ENCODE measurements at regions not wholly inside any gene's neighbourhood (a gene's known extent, or its start where the extent isn't known, plus 50 kb on each side); places are given as distances from the start of the nearest gene placed in this dataset.

GRCh38 chr12:30041096-30041495 is 257.4 kb upstream of the TMTC1 start (continued):
- no peak for TF ChIP-seq CEBPB (IDR thresholded peaks at IDR 0.05)

DNA sequence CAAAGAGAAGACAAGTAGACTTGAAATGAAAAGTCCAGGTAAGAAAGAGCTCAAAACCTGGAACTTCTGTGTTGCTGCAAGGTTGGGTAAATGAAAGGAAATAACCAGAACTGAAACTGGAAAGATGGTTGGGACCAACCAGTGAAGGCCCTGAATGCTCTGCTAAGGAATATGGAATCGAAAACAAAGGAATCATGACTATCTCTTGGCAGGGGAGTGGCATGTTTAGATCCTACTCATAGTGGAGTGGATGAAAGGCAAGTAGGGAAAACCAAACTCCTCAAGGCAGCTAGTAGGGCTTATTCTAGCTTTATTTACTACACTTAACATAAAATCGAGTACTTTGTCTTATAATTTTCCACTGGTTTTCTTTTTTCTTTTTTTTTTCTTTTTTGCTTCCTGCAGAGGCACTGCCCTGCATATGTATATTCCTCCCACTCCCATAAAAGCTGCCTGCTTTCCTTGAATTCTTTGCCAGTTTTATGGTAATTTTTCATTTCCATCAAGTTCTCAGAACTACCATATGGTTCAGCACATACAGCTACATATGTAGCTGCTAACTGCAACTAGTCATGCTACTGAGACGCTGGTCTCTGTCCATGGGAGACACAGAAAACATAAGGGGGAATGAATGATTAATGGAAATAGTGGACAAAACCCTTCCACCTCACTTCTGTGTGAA is 247.1 kb upstream of the TMTC1 start:
- no peak for DNase-seq (ENCODE audit: low read depth in 1 of 2, low spot score in 1 of 2)
- no peak for FAIRE-seq
- Histone ChIP-seq H3K9me3 (no peaks in the 10 kb centered on the region), H3K4me3 (no peak overlapping the region), H3K27ac (no peak overlapping the region), H3K4me2 (no peak overlapping the region), H3K4me1 (no peaks in the 10 kb centered on the region)
- 0% methylated on average over 3 of the region's 3 CpGs for WGBS (ENCODE audit: missing lambda C conversion rate)
- POLR2A ChIA-PET, result no interaction called here
- no peak for ATAC-seq
- TF ChIP-seq, protein P1, sequence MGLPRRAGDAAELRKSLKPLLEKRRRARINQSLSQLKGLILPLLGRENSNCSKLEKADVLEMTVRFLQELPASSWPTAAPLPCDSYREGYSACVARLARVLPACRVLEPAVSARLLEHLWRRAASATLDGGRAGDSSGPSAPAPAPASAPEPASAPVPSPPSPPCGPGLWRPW (IDR thresholded peaks at IDR 0.05), result no peak
- TF ChIP-seq ZC3H11A (IDR thresholded peaks at IDR 0.05) (no peak), MAFK (IDR thresholded peaks at IDR 0.05; ENCODE audit: partially characterized antibody) (no peak), EP300 (IDR thresholded peaks at IDR 0.05) (no peak), NPAS2 (CRISPR knock-in tag; IDR thresholded peaks at IDR 0.05; ENCODE audit: borderline replicate concordance) (no peak), TP53 (CRISPR knock-in tag; IDR thresholded peaks at IDR 0.05) (no peak), HOXB13 (CRISPR knock-in tag; IDR thresholded peaks at IDR 0.05; ENCODE audit: low read depth) (no peak), KDM5A (IDR thresholded peaks at IDR 0.05) (no peak), HDAC2 (IDR thresholded peaks at IDR 0.05) (no peak), BHLHE40 (IDR thresholded peaks at IDR 0.05; ENCODE audit: low read depth, low read length) (no peak), ZSCAN20 (CRISPR knock-in tag; IDR thresholded peaks at IDR 0.05) (no peak), ZFP36 (IDR thresholded peaks at IDR 0.05; ENCODE audit: borderline replicate concordance, partially characterized antibody) (no peak), EHF (CRISPR knock-in tag; IDR thresholded peaks at IDR 0.05) (no peak), NFE2L2 (conservative IDR thresholded peaks at IDR 0.05; ENCODE audit: low read length) (no peak), PHF8 (IDR thresholded peaks at IDR 0.05; ENCODE audit: borderline replicate concordance, low read depth) (no peak), MYC (IDR thresholded peaks at IDR 0.05; ENCODE audit: borderline replicate concordance, low read length) (no peak), POLR2AphosphoS2 (conservative IDR thresholded peaks at IDR 0.05; ENCODE audit: low read length) (no peak), HOXB5 (CRISPR knock-in tag; IDR thresholded peaks at IDR 0.05) (no peak)
- TF ChIP-seq, protein P2, sequence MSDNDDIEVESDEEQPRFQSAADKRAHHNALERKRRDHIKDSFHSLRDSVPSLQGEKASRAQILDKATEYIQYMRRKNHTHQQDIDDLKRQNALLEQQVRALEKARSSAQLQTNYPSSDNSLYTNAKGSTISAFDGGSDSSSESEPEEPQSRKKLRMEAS (IDR thresholded peaks at IDR 0.05), result no peak
- TF ChIP-seq, protein P3, sequence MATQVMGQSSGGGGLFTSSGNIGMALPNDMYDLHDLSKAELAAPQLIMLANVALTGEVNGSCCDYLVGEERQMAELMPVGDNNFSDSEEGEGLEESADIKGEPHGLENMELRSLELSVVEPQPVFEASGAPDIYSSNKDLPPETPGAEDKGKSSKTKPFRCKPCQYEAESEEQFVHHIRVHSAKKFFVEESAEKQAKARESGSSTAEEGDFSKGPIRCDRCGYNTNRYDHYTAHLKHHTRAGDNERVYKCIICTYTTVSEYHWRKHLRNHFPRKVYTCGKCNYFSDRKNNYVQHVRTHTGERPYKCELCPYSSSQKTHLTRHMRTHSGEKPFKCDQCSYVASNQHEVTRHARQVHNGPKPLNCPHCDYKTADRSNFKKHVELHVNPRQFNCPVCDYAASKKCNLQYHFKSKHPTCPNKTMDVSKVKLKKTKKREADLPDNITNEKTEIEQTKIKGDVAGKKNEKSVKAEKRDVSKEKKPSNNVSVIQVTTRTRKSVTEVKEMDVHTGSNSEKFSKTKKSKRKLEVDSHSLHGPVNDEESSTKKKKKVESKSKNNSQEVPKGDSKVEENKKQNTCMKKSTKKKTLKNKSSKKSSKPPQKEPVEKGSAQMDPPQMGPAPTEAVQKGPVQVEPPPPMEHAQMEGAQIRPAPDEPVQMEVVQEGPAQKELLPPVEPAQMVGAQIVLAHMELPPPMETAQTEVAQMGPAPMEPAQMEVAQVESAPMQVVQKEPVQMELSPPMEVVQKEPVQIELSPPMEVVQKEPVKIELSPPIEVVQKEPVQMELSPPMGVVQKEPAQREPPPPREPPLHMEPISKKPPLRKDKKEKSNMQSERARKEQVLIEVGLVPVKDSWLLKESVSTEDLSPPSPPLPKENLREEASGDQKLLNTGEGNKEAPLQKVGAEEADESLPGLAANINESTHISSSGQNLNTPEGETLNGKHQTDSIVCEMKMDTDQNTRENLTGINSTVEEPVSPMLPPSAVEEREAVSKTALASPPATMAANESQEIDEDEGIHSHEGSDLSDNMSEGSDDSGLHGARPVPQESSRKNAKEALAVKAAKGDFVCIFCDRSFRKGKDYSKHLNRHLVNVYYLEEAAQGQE (IDR thresholded peaks at IDR 0.05), result no peak
- CTCF ChIA-PET, result no interaction called here

DNA sequence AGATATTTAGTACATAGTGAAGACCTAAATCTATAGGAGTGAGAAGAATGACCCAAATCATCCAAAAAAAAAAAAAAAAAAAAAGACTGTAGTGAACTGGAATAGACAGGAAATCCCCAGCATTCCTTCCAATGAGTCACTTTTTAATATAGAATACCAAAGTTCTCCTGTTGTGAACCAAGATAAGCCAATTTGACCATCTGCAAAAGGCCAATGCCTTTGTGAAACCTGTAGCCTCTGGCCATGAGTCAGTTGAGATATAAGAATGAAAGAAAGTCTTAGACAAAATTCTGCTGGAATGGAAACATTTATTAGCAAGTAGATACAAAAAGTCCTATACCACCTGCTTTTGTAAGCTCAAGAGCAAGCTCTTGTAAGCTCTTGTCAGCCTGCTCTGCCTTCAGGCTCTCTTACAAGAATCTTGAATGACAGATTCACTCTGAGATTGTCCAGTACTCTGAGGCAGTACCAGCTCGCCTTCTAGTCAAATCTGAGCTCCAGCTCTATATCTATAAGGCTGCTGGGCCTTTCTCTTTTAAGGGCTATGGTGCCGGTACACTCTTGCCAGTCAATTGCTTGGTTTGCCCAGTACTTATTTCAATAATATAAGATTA is 243.0 kb upstream of the TMTC1 start:
- WGBS (ENCODE audit: missing lambda C conversion rate), result 10% methylated on average over 2 of the region's 2 CpGs
- H3K4me2 ChIP-seq, result no peak overlapping the region
- no peaks in the 10 kb centered on the region for H3K4me1 ChIP-seq
- no peak for ATAC-seq
- no peak overlapping the region for H3K27ac ChIP-seq
- no peak for FAIRE-seq
- CTCF ChIA-PET, result no interaction called here
- no peak overlapping the region for H3K4me3 ChIP-seq
- POLR2A ChIA-PET, result no interaction called here
- DNase-seq (ENCODE audit: low read depth in 1 of 2, low spot score in 1 of 2), result no peak
- H3K9me3 ChIP-seq, result no peaks in the 10 kb centered on the region
- TF ChIP-seq CHD4 (IDR thresholded peaks at IDR 0.05; ENCODE audit: borderline replicate concordance), result no peak
- TF ChIP-seq CHD2 (IDR thresholded peaks at IDR 0.05; ENCODE audit: low read length, partially characterized antibody), result no peak
- no peak for TF ChIP-seq RAD21 (conservative IDR thresholded peaks at IDR 0.05 in 1 of 2, IDR thresholded peaks at IDR 0.05 in 1 of 2)
- TF ChIP-seq HDAC2 (IDR thresholded peaks at IDR 0.05), result no peak
- TF ChIP-seq, protein P4, sequence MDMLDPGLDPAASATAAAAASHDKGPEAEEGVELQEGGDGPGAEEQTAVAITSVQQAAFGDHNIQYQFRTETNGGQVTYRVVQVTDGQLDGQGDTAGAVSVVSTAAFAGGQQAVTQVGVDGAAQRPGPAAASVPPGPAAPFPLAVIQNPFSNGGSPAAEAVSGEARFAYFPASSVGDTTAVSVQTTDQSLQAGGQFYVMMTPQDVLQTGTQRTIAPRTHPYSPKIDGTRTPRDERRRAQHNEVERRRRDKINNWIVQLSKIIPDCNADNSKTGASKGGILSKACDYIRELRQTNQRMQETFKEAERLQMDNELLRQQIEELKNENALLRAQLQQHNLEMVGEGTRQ (IDR thresholded peaks at IDR 0.05), result no peak
- TF ChIP-seq FOXS1 (CRISPR knock-in tag; IDR thresholded peaks at IDR 0.05), result no peak
- TF ChIP-seq BCL3 (IDR thresholded peaks at IDR 0.05), result no peak
- TF ChIP-seq CBX2 (IDR thresholded peaks at IDR 0.05; ENCODE audit: borderline replicate concordance, low read depth), result no peak
- TF ChIP-seq EHF (CRISPR knock-in tag; IDR thresholded peaks at IDR 0.05), result no peak

Data from A549 (cell line).